ENCODE measurements at regions not wholly inside any gene's neighbourhood (a gene's known extent, or its start where the extent isn't known, plus 50 kb on each side); places are given as distances from the start of the nearest gene placed in this dataset.

- TF ChIP-seq POLR2A (IDR thresholded peaks at IDR 0.05): no peak
- TF ChIP-seq, protein P1, sequence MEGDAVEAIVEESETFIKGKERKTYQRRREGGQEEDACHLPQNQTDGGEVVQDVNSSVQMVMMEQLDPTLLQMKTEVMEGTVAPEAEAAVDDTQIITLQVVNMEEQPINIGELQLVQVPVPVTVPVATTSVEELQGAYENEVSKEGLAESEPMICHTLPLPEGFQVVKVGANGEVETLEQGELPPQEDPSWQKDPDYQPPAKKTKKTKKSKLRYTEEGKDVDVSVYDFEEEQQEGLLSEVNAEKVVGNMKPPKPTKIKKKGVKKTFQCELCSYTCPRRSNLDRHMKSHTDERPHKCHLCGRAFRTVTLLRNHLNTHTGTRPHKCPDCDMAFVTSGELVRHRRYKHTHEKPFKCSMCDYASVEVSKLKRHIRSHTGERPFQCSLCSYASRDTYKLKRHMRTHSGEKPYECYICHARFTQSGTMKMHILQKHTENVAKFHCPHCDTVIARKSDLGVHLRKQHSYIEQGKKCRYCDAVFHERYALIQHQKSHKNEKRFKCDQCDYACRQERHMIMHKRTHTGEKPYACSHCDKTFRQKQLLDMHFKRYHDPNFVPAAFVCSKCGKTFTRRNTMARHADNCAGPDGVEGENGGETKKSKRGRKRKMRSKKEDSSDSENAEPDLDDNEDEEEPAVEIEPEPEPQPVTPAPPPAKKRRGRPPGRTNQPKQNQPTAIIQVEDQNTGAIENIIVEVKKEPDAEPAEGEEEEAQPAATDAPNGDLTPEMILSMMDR (IDR thresholded peaks at IDR 0.05): no peak
These were observed 710.1 kb upstream of the CBLB start for GRCh38 chr3:106578911-106579310.
